UCSD-AML1 (cell line): ENCODE measurements at regions not wholly inside any gene's neighbourhood (a gene's known extent, or its start where the extent isn't known, plus 50 kb on each side); places are given as distances from the start of the nearest gene placed in this dataset.

Experiments
- DNase-seq: peaks from one replicate; lab custom pipeline; 2025; ENCODE audit not compliant: unreplicated experiment; lab: John Stamatoyannopoulos, UW

DNA sequence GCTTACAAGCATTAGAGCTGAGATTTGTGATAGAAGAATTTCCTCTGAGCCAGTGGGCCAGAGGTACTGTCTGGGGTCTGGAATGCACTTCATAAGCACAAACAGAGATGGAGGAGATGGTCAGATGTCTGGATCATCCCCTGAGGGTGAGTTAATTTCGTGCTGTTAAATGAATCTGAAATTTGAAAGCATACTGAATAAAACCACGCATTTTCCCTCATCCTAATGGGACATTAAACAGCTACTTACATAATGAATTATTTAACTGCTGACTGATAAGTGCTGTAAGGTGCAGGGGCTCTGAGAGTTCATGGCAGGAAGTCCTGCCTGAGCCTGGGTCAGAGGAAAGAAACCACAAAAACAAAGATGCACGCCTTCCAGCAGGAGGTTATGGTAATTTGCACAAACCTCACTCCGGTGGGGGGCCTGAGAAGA lies 136.3 kb upstream of the XYLT1 start:
- DNase-seq: no peak

DNA sequence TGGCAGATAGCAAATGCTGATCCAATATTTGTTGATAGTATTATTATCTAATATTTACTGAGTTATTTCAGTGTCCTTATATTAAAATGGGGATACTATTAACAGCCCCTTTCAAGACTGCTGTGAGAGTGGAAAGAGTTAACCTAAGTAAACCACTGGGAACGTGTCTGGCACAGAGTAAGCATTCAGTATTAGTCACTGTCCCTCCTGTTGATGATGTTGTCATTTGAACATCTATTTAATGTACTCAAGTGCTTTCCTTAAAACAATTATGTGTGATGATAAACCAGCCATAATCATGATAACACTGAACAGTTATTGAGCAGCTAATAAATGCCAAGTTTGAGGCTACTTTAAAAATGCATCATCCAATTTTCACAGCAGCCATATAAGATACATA lies 135.7 kb upstream of the XYLT1 start:
- no peak for DNase-seq

- no peak for DNase-seq
Observed at GRCh38 chr16:17605784-17606183, 135.0 kb upstream of the XYLT1 start.

- DNase-seq: no peak
Observed at GRCh38 chr16:17603626-17604025, 132.9 kb upstream of the XYLT1 start.

DNA sequence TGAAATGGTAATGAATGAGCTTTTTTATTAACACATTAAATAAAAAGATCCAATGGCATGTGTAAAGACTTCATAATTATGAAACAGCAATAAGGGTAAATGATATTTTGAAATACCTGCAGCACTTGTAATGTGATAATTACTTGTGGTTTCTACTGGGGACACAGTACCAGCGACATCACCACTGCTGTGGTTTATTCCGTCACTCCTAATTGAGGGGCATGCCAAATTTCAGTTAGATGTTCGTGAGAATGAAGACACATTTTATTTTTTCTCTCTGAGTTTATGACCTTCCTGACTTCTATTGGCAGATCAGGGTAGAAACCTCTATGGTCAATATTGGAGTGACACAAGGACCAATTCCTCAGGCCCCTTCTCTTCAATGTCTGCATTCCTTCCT lies 131.9 kb upstream of the XYLT1 start:
- no peak for DNase-seq

DNA sequence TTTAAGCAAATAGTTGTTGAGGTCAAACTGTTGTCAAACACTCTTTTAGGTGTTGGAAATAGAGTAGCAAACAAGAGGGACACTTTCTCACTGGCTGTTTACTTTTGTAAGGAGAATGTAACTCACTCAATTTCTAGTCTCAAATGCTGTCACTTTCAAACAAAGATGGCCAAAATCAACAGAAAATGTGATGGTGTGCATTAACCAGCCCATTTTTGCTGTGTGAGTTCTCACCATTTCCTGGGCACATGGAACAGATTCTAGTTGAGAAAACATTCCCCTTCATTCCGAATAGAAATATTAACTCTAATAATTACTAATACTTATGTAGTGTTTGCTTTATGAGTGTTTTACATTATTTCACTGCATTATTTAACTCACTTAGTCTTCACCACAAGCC lies 128.2 kb upstream of the XYLT1 start:
- DNase-seq: no peak

DNA sequence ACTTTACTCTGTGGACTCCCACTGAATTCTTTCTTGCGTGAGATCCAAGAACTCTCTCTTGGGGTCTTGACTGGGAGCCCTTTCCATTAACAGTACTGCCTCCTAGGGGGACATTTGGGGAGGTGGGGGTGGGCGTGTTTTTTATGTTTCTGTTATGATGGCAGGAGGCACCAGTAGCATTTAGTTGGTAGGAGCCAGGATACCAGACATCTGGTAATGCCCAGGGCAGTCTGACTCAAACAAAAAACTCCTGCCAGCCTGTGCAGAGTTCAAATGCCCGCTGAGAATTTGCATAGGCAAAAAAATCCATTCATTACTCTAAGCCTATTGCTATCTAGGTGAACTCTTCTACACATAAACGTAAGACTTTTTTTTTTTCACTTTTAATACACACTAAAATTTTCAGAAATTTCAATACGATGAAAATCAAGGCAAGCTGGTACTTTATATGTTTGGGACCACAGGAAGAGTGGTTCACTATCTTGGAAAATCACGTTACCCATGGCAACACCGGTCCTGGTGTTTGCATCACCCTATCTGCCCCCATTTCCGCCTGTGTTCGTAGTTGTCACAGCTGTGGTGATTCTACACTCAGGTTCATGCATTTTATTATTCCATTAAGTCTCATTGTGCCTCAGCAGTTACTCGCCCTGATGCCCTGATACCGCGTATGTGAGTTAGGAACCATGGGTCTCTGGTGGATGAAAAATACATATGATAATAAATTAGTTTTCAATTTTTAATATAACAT lies 121.1 kb upstream of the XYLT1 start:
- DNase-seq: no peak

DNA sequence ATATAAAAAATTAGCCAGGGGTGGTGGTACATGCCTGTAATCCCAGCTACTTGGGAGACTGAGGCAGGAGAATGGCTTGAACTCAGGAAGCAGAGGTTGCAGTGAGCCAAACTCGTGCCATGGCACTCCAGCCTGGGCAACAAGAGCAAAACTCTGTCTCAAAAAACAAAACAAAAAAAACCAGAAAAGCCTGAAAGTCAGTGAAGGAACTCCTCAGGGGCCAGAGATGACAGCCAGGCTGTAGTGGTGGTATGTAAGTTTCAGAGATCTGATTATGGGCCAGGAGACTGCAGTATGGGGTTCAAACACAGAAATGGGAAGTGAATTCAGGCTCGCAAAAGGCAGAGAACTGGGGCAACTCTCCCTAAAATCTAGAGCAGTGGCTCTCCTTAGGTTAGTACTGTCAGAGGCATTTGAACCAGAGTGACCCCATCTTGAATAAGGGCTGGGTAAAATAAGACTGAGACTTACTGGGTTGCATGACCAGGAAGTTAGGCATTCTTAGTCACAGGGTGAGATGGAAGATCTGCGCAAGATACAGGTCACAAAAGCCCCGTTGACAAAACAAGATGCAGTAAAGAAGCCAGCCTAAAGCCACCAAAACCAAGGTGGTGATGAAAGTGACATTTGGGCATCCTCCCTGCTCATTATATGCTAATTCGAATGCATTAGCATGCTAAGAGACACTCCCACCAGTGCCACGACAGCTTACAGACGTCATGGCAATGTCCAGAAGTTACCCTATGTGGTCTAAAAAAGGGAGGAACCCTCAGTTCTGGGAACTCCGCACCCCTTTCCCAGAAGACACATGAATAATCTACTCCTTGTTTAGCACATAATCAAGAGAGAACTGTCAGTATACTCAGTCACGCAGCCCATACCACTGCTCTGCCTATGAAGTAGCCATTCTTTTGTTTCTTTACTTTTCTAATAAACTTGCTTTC lies 120.2 kb upstream of the XYLT1 start:
- DNase-seq: no peak

DNA sequence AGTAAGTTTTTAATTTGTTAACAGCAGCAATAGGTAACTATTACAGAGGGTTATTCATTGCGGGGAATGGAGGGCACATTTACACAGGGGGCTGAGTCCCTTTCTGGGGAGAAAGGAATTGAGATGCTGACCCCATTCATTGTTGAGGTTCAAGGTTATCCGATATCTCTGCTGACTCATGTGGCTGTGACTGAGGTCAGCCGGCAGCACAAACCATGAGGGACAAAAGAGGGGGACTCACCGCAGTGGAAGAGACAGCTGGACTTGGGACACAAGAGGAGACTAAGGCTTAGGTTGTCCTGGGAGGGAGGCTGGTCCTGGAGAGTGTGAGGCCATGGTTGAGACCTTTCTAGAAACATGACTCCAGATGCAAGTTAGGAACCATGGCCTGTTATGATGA lies 119.1 kb upstream of the XYLT1 start:
- DNase-seq: no peak

GRCh38 chr16:17585449-17586074 lies 114.8 kb upstream of the XYLT1 start:
- DNase-seq: no peak

DNA sequence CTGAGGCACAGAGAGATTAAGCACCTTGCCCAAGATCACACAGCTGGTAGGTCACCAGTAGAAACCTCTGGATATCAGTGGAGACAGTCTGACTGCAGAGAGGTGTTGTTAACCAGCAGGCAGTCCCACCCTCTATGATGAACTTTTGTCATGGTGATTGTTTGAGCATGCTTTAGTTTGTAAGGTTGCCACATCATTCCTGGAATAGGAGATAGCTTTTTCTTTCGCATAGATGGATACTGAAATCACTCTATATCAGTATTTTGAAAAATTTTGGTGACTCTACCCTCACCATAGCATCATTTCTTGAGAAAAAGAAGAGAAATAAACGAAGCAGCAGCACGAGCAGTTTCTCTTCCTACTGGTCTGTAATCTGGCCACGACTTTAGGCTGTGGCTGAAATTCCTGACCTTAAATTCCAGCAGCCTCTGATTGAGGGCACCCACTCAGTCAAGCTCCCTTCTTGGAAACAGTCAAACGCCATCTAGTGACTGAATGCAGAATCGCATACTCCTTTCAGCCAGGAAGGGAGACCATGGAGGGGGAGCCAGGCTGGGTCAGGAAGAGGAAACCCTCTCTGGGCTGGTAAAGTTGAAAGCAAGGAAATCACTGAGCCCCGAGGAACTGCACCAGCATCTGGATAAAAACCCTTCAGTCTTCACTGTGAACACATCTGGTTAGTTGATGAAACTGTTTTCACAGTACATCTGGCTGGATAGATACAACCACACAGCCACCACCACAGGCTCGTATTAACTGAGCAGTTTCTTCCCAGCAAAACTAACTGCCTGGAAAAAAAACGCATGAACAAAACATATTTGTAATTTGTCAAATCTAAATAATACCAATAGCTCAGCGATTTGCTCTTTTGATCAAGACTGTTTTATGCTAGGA lies 108.5 kb upstream of the XYLT1 start:
- peak; percentile 50 for DNase-seq

DNA sequence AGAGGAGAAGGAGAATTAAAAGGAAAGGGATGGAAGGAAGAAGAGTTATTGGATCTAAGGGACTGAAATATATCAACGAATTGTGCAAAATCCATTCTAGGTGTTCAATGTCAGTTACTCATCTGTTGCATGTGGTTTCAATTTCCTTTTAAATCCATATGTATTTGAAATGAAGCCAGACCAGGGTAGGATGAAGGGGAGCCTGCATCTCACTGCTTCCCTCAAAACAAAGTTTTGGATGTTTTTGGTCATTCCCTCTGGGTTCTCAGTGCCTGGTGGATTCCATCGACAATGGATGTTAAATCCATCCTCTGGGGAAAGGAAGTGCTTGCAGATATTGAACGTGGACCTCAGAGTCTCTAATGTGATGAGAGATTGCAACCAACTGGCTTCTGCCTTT lies 103.5 kb upstream of the XYLT1 start:
- DNase-seq: no peak

DNA sequence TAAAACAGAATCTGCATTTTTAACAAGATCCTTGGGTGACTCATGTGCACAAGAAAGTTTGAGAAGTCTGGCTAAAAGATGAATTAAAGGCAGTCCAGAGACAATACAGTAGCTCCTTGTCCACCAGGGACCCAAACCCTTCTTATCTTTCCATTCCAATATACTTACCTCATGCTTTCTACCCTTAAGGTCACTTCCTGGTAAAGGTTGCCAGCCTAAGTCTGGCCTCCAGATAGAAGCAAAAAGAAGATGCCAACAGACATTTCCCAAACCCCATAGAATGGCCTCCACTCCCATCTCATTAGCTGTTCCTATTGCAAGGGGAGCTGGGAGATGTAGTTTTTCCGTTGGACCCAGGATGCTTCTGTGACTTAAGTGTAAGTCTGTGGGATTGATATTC lies 101.4 kb upstream of the XYLT1 start:
- DNase-seq: no peak

GRCh38 chr16:17571499-17572093 lies 100.8 kb upstream of the XYLT1 start:
- DNase-seq: no peak

GRCh38 chr16:17568239-17568638 lies 97.5 kb upstream of the XYLT1 start:
- no peak for DNase-seq

DNA sequence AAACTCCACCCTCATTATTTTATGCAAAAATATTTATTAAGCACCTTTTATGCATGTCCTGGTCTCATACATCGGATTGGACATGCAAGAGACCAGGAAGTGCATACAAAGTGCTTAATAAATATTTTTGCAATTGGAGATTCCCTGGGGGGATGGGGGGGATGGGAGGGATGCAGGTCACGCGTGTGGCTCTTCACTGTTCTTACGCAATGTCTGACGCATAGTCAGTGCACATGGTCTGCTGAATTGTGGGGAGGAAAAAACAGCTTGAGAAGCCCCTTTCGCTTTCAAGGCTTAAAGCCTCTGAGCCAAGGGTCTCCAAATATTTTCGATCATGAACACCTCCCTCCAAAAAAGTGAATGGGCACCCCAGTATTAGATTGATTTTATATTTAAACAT lies 96.7 kb upstream of the XYLT1 start:
- no peak for DNase-seq

DNA sequence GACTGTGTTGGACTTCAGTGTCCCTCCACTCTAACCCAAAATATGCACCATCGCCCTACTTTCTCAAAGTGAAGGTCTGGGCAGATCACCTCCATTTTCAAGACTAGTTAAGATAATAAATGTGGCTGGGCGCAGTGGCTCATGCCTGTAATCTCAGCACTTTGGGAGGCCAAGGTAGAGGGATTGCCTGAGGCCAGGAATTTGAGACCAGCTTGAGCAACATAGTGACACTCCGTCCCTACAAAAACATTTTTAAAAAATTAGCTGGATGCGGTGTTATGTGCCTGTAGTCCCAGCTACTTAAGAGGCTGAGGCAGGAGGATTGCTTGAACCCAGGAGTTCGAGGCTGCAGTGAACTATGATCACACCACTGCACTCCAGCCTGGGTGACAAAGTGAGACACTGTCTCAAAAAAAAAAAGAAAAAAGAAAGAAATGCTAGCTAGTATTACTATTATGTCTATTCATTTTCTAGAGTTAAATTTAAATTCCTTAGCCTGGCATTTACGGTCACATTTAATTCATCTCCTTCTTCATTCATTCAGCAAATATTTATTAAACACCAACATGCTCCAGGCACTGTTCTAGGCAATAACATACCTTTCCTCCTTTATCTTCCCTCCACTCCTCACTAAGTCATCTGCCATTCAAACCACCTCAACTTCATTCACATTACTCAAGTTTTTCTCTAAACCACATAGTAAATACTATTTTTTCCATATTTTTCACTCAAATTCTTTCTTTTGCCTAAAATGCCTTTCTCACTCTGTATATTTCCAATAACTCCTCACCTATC lies 96.1 kb upstream of the XYLT1 start:
- DNase-seq: no peak

DNA sequence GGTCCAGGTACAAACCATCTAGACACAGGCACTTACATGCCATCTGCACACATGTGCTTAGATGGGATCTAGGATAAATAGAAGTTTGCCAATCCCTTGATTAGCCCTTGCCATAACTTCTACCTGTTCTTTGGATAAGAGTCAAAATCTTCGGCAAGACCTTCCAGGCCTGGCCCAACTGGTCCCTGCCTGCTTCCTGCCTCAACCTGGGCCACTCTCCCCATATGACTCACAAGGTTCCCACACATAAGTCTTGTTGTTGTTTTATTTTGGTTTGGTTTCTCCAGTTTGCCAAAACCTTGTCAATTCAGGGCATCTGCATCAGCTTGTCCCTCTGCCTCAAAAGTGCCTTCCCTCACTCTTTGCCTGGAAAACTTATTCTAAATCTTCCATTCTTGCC lies 95.3 kb upstream of the XYLT1 start:
- no peak for DNase-seq

DNA sequence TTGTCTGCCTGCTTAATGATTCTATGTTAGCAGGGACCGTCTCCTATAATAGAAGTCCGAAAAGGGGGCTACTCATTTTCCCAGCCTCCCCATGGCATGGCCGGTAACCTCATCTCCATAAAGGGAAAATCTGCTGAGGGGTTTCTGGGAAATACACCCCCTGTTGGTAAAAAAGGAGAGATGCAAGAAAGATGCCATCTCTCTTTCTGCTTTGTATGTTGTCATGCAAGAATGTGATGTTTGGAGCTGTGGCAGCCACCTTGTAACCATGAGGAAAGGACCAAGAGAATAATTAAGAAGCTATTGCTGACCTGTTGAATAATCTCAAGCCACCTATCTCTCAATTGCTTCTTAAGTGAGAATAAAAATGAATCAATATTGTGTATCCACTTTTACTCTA lies 94.8 kb upstream of the XYLT1 start:
- no peak for DNase-seq

DNA sequence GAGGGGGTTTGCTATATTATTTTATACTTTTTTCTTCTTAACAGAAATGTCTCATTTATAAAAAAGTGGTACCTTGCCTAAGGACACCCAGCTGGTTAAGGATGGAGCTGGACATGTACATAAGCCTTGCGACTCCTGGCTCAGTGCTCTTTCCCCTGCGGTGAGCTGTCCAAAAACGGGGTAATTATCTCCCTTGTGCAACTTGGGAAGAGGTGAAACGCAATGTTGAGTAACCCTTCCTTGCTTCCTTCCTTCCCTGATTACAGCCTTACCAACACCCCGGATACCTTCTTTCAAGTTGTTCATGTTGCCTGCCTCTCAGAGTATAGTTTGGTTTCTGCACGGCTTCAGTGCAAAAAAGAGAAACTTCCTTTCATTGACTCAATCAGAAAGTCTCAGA lies 94.1 kb upstream of the XYLT1 start:
- no peak for DNase-seq
